Neural progenitor cell (in vitro differentiated cells): ENCODE measurements at regions not wholly inside any gene's neighbourhood (a gene's known extent, or its start where the extent isn't known, plus 50 kb on each side); places are given as distances from the start of the nearest gene placed in this dataset.

Experiments used
- DNase-seq: peaks from one replicate; pipeline ENCODE4 v3.0.0-alpha.2; 2016; ENCODE audit warnings: low spot score
- H2AFZ ChIP-seq: fragments of 200-600 bp; sonication (generic); replicated peaks from 2 replicates; pipeline ENCODE4 v1.6.1; 2016; ENCODE audit warnings: antibody characterized with exemption
- H3F3A ChIP-seq: fragments of 200-600 bp; sonication (generic); 2 replicates; pipeline ENCODE4 v1.6.1; 2016; ENCODE audit warnings: antibody characterized with exemption, low read depth
- H3K27ac ChIP-seq: fragments of 200-600 bp; sonication (generic); 2 replicates; pipeline ENCODE4 v1.5.1; 2016; ENCODE audit warnings: mild to moderate bottlenecking
- H3K27me3 ChIP-seq: fragments of 200-600 bp; sonication (generic); 2 replicates; pipeline ENCODE4 v1.6.1; 2016; ENCODE audit warnings: mild to moderate bottlenecking, moderate library complexity
- H3K36me3 ChIP-seq: fragments of 200-600 bp; sonication (generic); 2 replicates; pipeline ENCODE4 v1.5.1; 2016
- H3K4me1 ChIP-seq: fragments of 200-600 bp; sonication (generic); 2 replicates; pipeline ENCODE4 v1.6.1; 2016; ENCODE audit warnings: mixed run types
- H3K4me2 ChIP-seq: fragments of 200-600 bp; sonication (generic); 2 replicates; pipeline ENCODE4 v1.6.1; 2016
- H3K4me3 ChIP-seq: fragments of 200-600 bp; sonication (generic); 2 replicates; pipeline ENCODE4 v1.5.1; 2016
- H3K79me2 ChIP-seq: fragments of 200-600 bp; sonication (generic); 2 replicates; pipeline ENCODE4 v1.6.1; 2016; ENCODE audit warnings: low read depth
- H3K9ac ChIP-seq: fragments of 200-600 bp; sonication (generic); 2 replicates; pipeline ENCODE4 v1.6.1; 2016
- H3K9me3 ChIP-seq: fragments of 200-600 bp; sonication (generic); 2 replicates; pipeline ENCODE4 v1.5.1; 2016; ENCODE audit warnings: low read depth
- H4K20me1 ChIP-seq: fragments of 200-600 bp; sonication (generic); 2 replicates; pipeline ENCODE4 v1.6.1; 2016; ENCODE audit warnings: low read depth
- H3K27ac Mint-ChIP-seq: 3 replicates; pipeline ENCODE4 v1.8.0; 2021; ENCODE audit warnings: mixed read lengths
- H3K27me3 Mint-ChIP-seq: 2 replicates; pipeline ENCODE4 v1.8.0; 2022; ENCODE audit warnings: low read depth, mild to moderate bottlenecking, inconsistent platforms, moderate library complexity, mixed read lengths; ENCODE audit not compliant: insufficient read depth
- H3K36me3 Mint-ChIP-seq: 3 replicates; pipeline ENCODE4 v1.8.0; 2021; ENCODE audit warnings: mixed read lengths
- H3K4me1 Mint-ChIP-seq: 3 replicates; pipeline ENCODE4 v1.8.0; 2021; ENCODE audit warnings: mixed read lengths
- H3K4me3 Mint-ChIP-seq: 3 replicates; pipeline ENCODE4 v1.8.0; 2021; ENCODE audit warnings: mild to moderate bottlenecking, moderate library complexity, mixed read lengths
- H3K9me3 Mint-ChIP-seq: 3 replicates; pipeline ENCODE4 v1.8.0; 2020; ENCODE audit warnings: mixed read lengths
- CTCF ChIP-seq: fragments of 200-600 bp; sonication (generic); IDR thresholded peaks from 2 replicates; pipeline ENCODE4 v1.5.1; 2017; ENCODE audit warnings: antibody characterized with exemption, mild to moderate bottlenecking
- EZH2 ChIP-seq: fragments of 200-600 bp; sonication (generic); IDR thresholded peaks from 2 replicates; pipeline ENCODE4 v1.6.1; 2017; ENCODE audit warnings: antibody characterized with exemption, mild to moderate bottlenecking, moderate library complexity
- EZH2phosphoT487 ChIP-seq: fragments of 200-600 bp; sonication (generic); IDR thresholded peaks from 2 replicates; pipeline ENCODE4 v1.6.1; 2017; ENCODE audit warnings: antibody characterized with exemption

- Histone ChIP-seq H3K4me1 (no peaks in the 10 kb centered on the region), H3K36me3 (no peaks in the 10 kb centered on the region), H3K4me3 (no peak overlapping the region), H3K27ac (no peak overlapping the region), H3F3A (no peaks in the 10 kb centered on the region), H3K9me3 (no peaks in the 10 kb centered on the region), H4K20me1 (no peaks in the 10 kb centered on the region), H2AFZ (no peak overlapping the region), H3K27me3 (no peaks in the 10 kb centered on the region), H3K79me2 (no peaks in the 10 kb centered on the region), H3K4me2 (no peak overlapping the region), H3K9ac (no peak overlapping the region)
- DNase-seq, result no peak
- no peaks in the 10 kb centered on the region for H3K36me3 Mint-ChIP-seq
- H3K4me3 Mint-ChIP-seq, result no peak overlapping the region
- H3K27ac Mint-ChIP-seq, result no peak overlapping the region
- H3K9me3 Mint-ChIP-seq, result peaks cover 7% of the 10 kb centered on the region
- no peak for TF ChIP-seq EZH2phosphoT487
- no peak for TF ChIP-seq CTCF
- TF ChIP-seq EZH2, result no peak
- H3K27me3 Mint-ChIP-seq, result peaks cover 5% of the 10 kb centered on the region
- H3K4me1 Mint-ChIP-seq, result no peaks in the 10 kb centered on the region
Observed at GRCh38 chr5:165576678-165577275, 2071.4 kb downstream of the MAT2B start.

GRCh38 chr5:165579911-165580310, 2074.5 kb downstream of the MAT2B start:
- no peak for DNase-seq
- Mint-ChIP-seq H3K4me3 (no peak overlapping the region), H3K27me3 (peaks cover 5% of the 10 kb centered on the region), H3K36me3 (no peaks in the 10 kb centered on the region), H3K4me1 (no peaks in the 10 kb centered on the region), H3K27ac (no peak overlapping the region), H3K9me3 (no peaks in the 10 kb centered on the region)
- no peaks in the 10 kb centered on the region for H3K9me3 ChIP-seq
- no peaks in the 10 kb centered on the region for H3F3A ChIP-seq
- H3K4me2 ChIP-seq, result no peak overlapping the region
- no peak overlapping the region for H3K4me3 ChIP-seq
- H3K4me1 ChIP-seq, result no peaks in the 10 kb centered on the region
- H3K9ac ChIP-seq, result no peak overlapping the region
- H3K36me3 ChIP-seq, result no peaks in the 10 kb centered on the region
- no peaks in the 10 kb centered on the region for H3K27me3 ChIP-seq
- no peak overlapping the region for H2AFZ ChIP-seq
- TF ChIP-seq EZH2phosphoT487 (no peak), EZH2 (no peak), CTCF (no peak)
- H3K79me2 ChIP-seq, result no peaks in the 10 kb centered on the region
- H4K20me1 ChIP-seq, result no peaks in the 10 kb centered on the region
- no peak overlapping the region for H3K27ac ChIP-seq

- Mint-ChIP-seq H3K4me3 (no peak overlapping the region), H3K4me1 (peaks cover 10% of the 10 kb centered on the region), H3K36me3 (no peaks in the 10 kb centered on the region), H3K27ac (no peak overlapping the region), H3K9me3 (no peaks in the 10 kb centered on the region), H3K27me3 (peaks cover 2% of the 10 kb centered on the region)
- DNase-seq, result no peak
- Histone ChIP-seq H3K79me2 (no peaks in the 10 kb centered on the region), H3K27me3 (no peaks in the 10 kb centered on the region), H2AFZ (no peak overlapping the region), H3K4me1 (no peaks in the 10 kb centered on the region), H3K27ac (no peak overlapping the region), H3K9ac (no peak overlapping the region), H3K4me2 (no peak overlapping the region), H3K36me3 (no peaks in the 10 kb centered on the region), H3F3A (no peaks in the 10 kb centered on the region), H3K9me3 (no peaks in the 10 kb centered on the region), H4K20me1 (no peaks in the 10 kb centered on the region), H3K4me3 (no peak overlapping the region)
- TF ChIP-seq CTCF (no peak), EZH2phosphoT487 (no peak), EZH2 (no peak)
Observed at GRCh38 chr5:165594693-165595092, 2089.3 kb downstream of the MAT2B start.
